B cell (primary cell): ENCODE measurements at regions not wholly inside any gene's neighbourhood (a gene's known extent, or its start where the extent isn't known, plus 50 kb on each side); places are given as distances from the start of the nearest gene placed in this dataset.

Experiments
- ATAC-seq: fragments of 200-7000 bp; cut with Tn5 transposase; one replicate; pipeline ENCODE4 v1.10.0; 2021; ENCODE audit warnings: low read depth, mild to moderate bottlenecking, moderate number of reproducible peaks, moderate library complexity
- CTCF ChIA-PET: fragments of 350-600 bp; sonication (Branson Sonifier 250); formaldehyde crosslinking; loops from one replicate; lab custom pipeline; 2021; ENCODE audit warnings: antibody characterized with exemption, inconsistent platforms; lab: Charles Lee
- POLR2A ChIA-PET: fragments of 350-600 bp; sonication (Branson Sonifier 250); formaldehyde crosslinking; loops from one replicate; lab custom pipeline; 2021; ENCODE audit warnings: antibody characterized with exemption; lab: Charles Lee
- DNase-seq: peaks from one replicate; pipeline ENCODE4 v3.0.0; 2013
- H2AFZ ChIP-seq: 2 replicates; pipeline ENCODE4 v1.6.1; 2012; ENCODE audit warnings: mild to moderate bottlenecking, low read depth, low read length; ENCODE audit not compliant: insufficient read depth, poor library complexity, severe bottlenecking
- H3K27ac ChIP-seq, 2 donors: 1 replicate in 1 of 2; 2 replicates in 1 of 2; pipeline ENCODE4 v1.5.1; 2012 to 2013; ENCODE audit warnings: low read length in 2 of 2, mild to moderate bottlenecking in 2 of 2, moderate library complexity in 1 of 2
- H3K27me3 ChIP-seq, 4 experiments: fragments of 200-600 bp in 1 of 4; sonication (generic) in 1 of 4; replicated peaks in 1 of 4; 1 replicate in 2 of 4; 2 replicates in 2 of 4; pipeline versions ENCODE4 v1.6.1 to v1.7.0; 2013 to 2016; ENCODE audit warnings: low read length in 3 of 4, mild to moderate bottlenecking in 2 of 4, mixed read lengths in 1 of 4, moderate library complexity in 1 of 4; ENCODE audit not compliant: insufficient read depth in 4 of 4, control insufficient read depth in 3 of 4; ENCODE audit errors: control extremely low read depth in 1 of 4
- H3K36me3 ChIP-seq, 2 experiments: replicated peaks in 1 of 2; 1 replicate in 1 of 2; 2 replicates in 1 of 2; pipeline versions ENCODE4 v1.6.1 to v1.7.1; 2013; ENCODE audit warnings: low read length in 1 of 2; ENCODE audit not compliant: insufficient read depth in 2 of 2, control insufficient read depth in 1 of 2; ENCODE audit errors: control extremely low read depth in 1 of 2, extremely low read depth in 1 of 2
- H3K4me1 ChIP-seq, 2 donors: fragments of 200-600 bp in 1 of 2; sonication (generic) in 1 of 2; 1 replicate in 1 of 2; 2 replicates in 1 of 2; pipeline versions ENCODE4 v1.5.1 to v1.6.1; 2013 to 2017; ENCODE audit warnings: low read length in 2 of 2; ENCODE audit not compliant: control insufficient read depth in 2 of 2, insufficient read depth in 2 of 2
- H3K4me2 ChIP-seq: replicated peaks from 2 replicates; pipeline ENCODE3; 2012; ENCODE audit warnings: mild to moderate bottlenecking, low read depth, low read length; ENCODE audit not compliant: poor library complexity, severe bottlenecking
- H3K4me3 ChIP-seq, 5 experiments: fragments of 200-600 bp in 1 of 5; sonication (generic) in 1 of 5; 1 replicate in 3 of 5; 2 replicates in 2 of 5; pipeline versions ENCODE4 v1.5.1 to v1.7.0; 2011 to 2016; ENCODE audit warnings: low read length in 4 of 5, mild to moderate bottlenecking in 4 of 5, low read depth in 2 of 5, control low read depth in 1 of 5, moderate library complexity in 1 of 5; ENCODE audit not compliant: insufficient read depth in 1 of 5; ENCODE audit errors: control extremely low read depth in 1 of 5, extremely low read depth in 1 of 5
- H3K79me2 ChIP-seq: fragments of 200-600 bp; sonication (generic); one replicate; pipeline ENCODE4 v1.6.0; 2016; ENCODE audit warnings: low read length; ENCODE audit not compliant: control insufficient read depth, insufficient read depth
- H3K9ac ChIP-seq: fragments of 200-600 bp; sonication (generic); 2 replicates; pipeline ENCODE4 v1.6.1; 2017; ENCODE audit warnings: mild to moderate bottlenecking, low read length, moderate library complexity
- H3K9me3 ChIP-seq, 3 donors: one replicate each; pipeline versions ENCODE4 v1.6.1 to v1.7.1; 2013; ENCODE audit warnings: low read length in 2 of 3; ENCODE audit not compliant: control insufficient read depth in 2 of 3, insufficient read depth in 1 of 3; ENCODE audit errors: control extremely low read depth in 1 of 3
- H4K20me1 ChIP-seq: 2 replicates; pipeline ENCODE4 v1.6.0; 2012; ENCODE audit warnings: mild to moderate bottlenecking, low read length; ENCODE audit not compliant: insufficient read depth, control insufficient read depth, poor library complexity, severe bottlenecking
- H3K27ac Mint-ChIP-seq: one replicate; pipeline ENCODE4 v1.8.0; 2021; ENCODE audit warnings: mixed read lengths
- H3K27me3 Mint-ChIP-seq: one replicate; pipeline ENCODE4 v1.8.0; 2021; ENCODE audit warnings: mixed read lengths
- H3K4me1 Mint-ChIP-seq: one replicate; pipeline ENCODE4 v1.8.0; 2021; ENCODE audit warnings: mixed read lengths
- H3K4me3 Mint-ChIP-seq: one replicate; pipeline ENCODE4 v1.8.0; 2021; ENCODE audit warnings: mixed read lengths
- H3K9me3 Mint-ChIP-seq: one replicate; pipeline ENCODE4 v1.8.0; 2022; ENCODE audit warnings: mixed read lengths; ENCODE audit not compliant: insufficient read depth
- CTCF ChIP-seq: fragments of 200-600 bp; IDR thresholded peaks from one replicate; pipeline ENCODE4 v1.8.0; 2022; ENCODE audit warnings: antibody characterized with exemption, mild to moderate bottlenecking
- EZH2 ChIP-seq: IDR thresholded peaks from 2 replicates; pipeline ENCODE4 v1.6.1; 2012; ENCODE audit warnings: borderline replicate concordance, low read depth, mild to moderate bottlenecking, moderate library complexity, low read length; ENCODE audit not compliant: insufficient read depth, poor library complexity, severe bottlenecking
- whole genome bisulfite sequencing: methylation state at CpG from one replicate; pipeline ENCODE4 v1.1.5; 2013; ENCODE audit warnings: missing lambda C conversion rate; ENCODE audit not compliant: insufficient coverage; 5-methylcytosine and 5-hydroxymethylcytosine counted together
- intact Hi-C: fragments of 100-400 bp; cut with micrococcal nuclease; formaldehyde crosslinking; loops from one replicate; pipeline ENCODE4 v1.10.0; 2022

- intact Hi-C loops = no loop called here
- H3K27me3 ChIP-seq = no peaks in the 10 kb centered on the region
- H3K4me2 ChIP-seq = no peak overlapping the region
- H3K79me2 ChIP-seq = no peaks in the 10 kb centered on the region
- no peak overlapping the region for H3K4me3 Mint-ChIP-seq
- H3K9ac ChIP-seq = no peak overlapping the region
- H3K27ac ChIP-seq = no peak overlapping the region
- H3K4me1 Mint-ChIP-seq = peaks cover 7% of the 10 kb centered on the region
- H3K4me1 ChIP-seq = no peaks in the 10 kb centered on the region
- peaks cover 13% of the 10 kb centered on the region for H3K9me3 Mint-ChIP-seq
- ChIA-PET CTCF (no interaction called here), POLR2A (no interaction called here)
- H4K20me1 ChIP-seq = no peaks in the 10 kb centered on the region
- no peak overlapping the region for H3K27ac Mint-ChIP-seq
- ATAC-seq (no peak), DNase-seq (no peak)
- no peak overlapping the region for H3K4me3 ChIP-seq
- H3K9me3 ChIP-seq = peaks cover 1 to 15% (median 11%) of the 10 kb centered on the region in 3 donors
- peaks cover 3% of the 10 kb centered on the region for H3K27me3 Mint-ChIP-seq
- no peak overlapping the region for H2AFZ ChIP-seq
- H3K36me3 ChIP-seq = no peaks in the 10 kb centered on the region
- TF ChIP-seq EZH2 (no peak), CTCF (no peak)
Observed at GRCh38 chr1:157893686-157894085, 52.1 kb upstream of the CD5L start.

- Mint-ChIP-seq H3K4me1 (peaks cover 7% of the 10 kb centered on the region), H3K9me3 (peaks cover 11% of the 10 kb centered on the region), H3K4me3 (no peak overlapping the region), H3K27me3 (peaks cover 3% of the 10 kb centered on the region), H3K27ac (no peak overlapping the region)
- Histone ChIP-seq H3K27ac (no peak overlapping the region), H3K4me2 (no peak overlapping the region), H3K36me3 (no peaks in the 10 kb centered on the region), H3K4me3 (no peak overlapping the region), H3K9ac (no peak overlapping the region), H4K20me1 (no peaks in the 10 kb centered on the region), H3K27me3 (peaks cover 0 to 5% (median 0%) of the 10 kb centered on the region in 4 experiments), H3K79me2 (no peaks in the 10 kb centered on the region), H3K4me1 (no peaks in the 10 kb centered on the region), H3K9me3 (peaks cover 1 to 15% (median 11%) of the 10 kb centered on the region in 3 donors), H2AFZ (no peak overlapping the region)
- ChIA-PET CTCF (no interaction called here), POLR2A (no interaction called here)
- TF ChIP-seq EZH2 = no peak
- no peak for TF ChIP-seq CTCF
- intact Hi-C loops = no loop called here
- ATAC-seq = no peak
- no peak for DNase-seq
- WGBS = 80% methylated on average over 2 of the region's 5 CpGs
Observed at GRCh38 chr1:157894613-157895165, 53.1 kb upstream of the CD5L start.
